H9 (cell line): ENCODE measurements at regions not wholly inside any gene's neighbourhood (a gene's known extent, or its start where the extent isn't known, plus 50 kb on each side); places are given as distances from the start of the nearest gene placed in this dataset.

Experiments
- DNase-seq: peaks from one replicate; pipeline ENCODE4 v3.0.0-alpha.2; 2017
- H2AFZ ChIP-seq: one replicate; pipeline ENCODE4 v1.6.1; 2013; ENCODE audit warnings: mild to moderate bottlenecking, low read length, control low read depth, moderate library complexity
- H2AK5ac ChIP-seq: 2 replicates; pipeline ENCODE4 v1.6.1; 2013; ENCODE audit warnings: low read length, control low read depth, mixed read lengths; ENCODE audit not compliant: insufficient read length
- H2BK120ac ChIP-seq: one replicate; pipeline ENCODE4 v1.6.1; 2013; ENCODE audit warnings: low read depth, mild to moderate bottlenecking, low read length, control low read depth, inconsistent platforms; ENCODE audit not compliant: poor library complexity, severe bottlenecking
- H2BK12ac ChIP-seq: 2 replicates; pipeline ENCODE4 v1.6.1; 2013; ENCODE audit warnings: low read length, control low read depth, mixed read lengths, low read depth; ENCODE audit not compliant: insufficient read length
- H2BK15ac ChIP-seq: 2 replicates; pipeline ENCODE4 v1.6.1; 2013; ENCODE audit warnings: low read depth, low read length, control low read depth
- H2BK20ac ChIP-seq: one replicate; pipeline ENCODE4 v1.6.1; 2013; ENCODE audit warnings: low read depth, mild to moderate bottlenecking, low read length, control low read depth, inconsistent platforms; ENCODE audit not compliant: poor library complexity, severe bottlenecking
- H2BK5ac ChIP-seq: 2 replicates; pipeline ENCODE4 v1.6.1; 2013; ENCODE audit warnings: low read length, control low read depth, mixed read lengths; ENCODE audit not compliant: insufficient read length
- H3K14ac ChIP-seq: 2 replicates; pipeline ENCODE4 v1.6.1; 2013; ENCODE audit warnings: low read length, control low read depth; ENCODE audit not compliant: insufficient read depth
- H3K18ac ChIP-seq: 2 replicates; pipeline ENCODE4 v1.6.1; 2013; ENCODE audit warnings: low read depth, mild to moderate bottlenecking, mixed read lengths, low read length, control low read depth; ENCODE audit not compliant: insufficient read length
- H3K23ac ChIP-seq: 2 replicates; pipeline ENCODE4 v1.6.1; 2013; ENCODE audit warnings: low read length, control low read depth, mixed read lengths, low read depth; ENCODE audit not compliant: insufficient read length
- H3K23me2 ChIP-seq: 2 replicates; pipeline ENCODE4 v1.6.1; 2013; ENCODE audit warnings: low read depth, mild to moderate bottlenecking, mixed read lengths, low read length, control low read depth; ENCODE audit not compliant: insufficient read length, poor library complexity, severe bottlenecking
- H3K27ac ChIP-seq: 2 replicates; pipeline ENCODE4 v1.5.1; 2013; ENCODE audit warnings: low read length, control low read depth, mixed read lengths, low read depth; ENCODE audit not compliant: insufficient read length
- H3K27me3 ChIP-seq: 2 replicates; pipeline ENCODE4 v1.6.1; 2013; ENCODE audit warnings: low read length, control low read depth, inconsistent platforms; ENCODE audit not compliant: insufficient read depth
- H3K4ac ChIP-seq: 2 replicates; pipeline ENCODE4 v1.6.1; 2013; ENCODE audit warnings: low read depth, mild to moderate bottlenecking, control low read depth, inconsistent platforms, low read length, moderate library complexity
- H3K4me1 ChIP-seq: 2 replicates; pipeline ENCODE4 v1.6.1; 2013; ENCODE audit warnings: low read length, control low read depth, inconsistent platforms; ENCODE audit not compliant: insufficient read depth
- H3K4me2 ChIP-seq: 2 replicates; pipeline ENCODE4 v1.6.1; 2013; ENCODE audit warnings: low read length, control low read depth, mixed read lengths; ENCODE audit not compliant: insufficient read length, insufficient read depth
- H3K56ac ChIP-seq: 2 replicates; pipeline ENCODE4 v1.6.1; 2013; ENCODE audit warnings: low read depth, mild to moderate bottlenecking, mixed read lengths, low read length, control low read depth; ENCODE audit not compliant: insufficient read length
- H3K79me1 ChIP-seq: 2 replicates; pipeline ENCODE4 v1.6.1; 2013; ENCODE audit warnings: low read depth, mild to moderate bottlenecking, moderate library complexity, low read length, control low read depth, inconsistent platforms; ENCODE audit not compliant: insufficient read depth, poor library complexity, severe bottlenecking
- H3K79me2 ChIP-seq: 2 replicates; pipeline ENCODE4 v1.6.1; 2013; ENCODE audit warnings: low read length, control low read depth, inconsistent platforms; ENCODE audit not compliant: insufficient read depth
- H3K9ac ChIP-seq: 2 replicates; pipeline ENCODE4 v1.6.1; 2013; ENCODE audit warnings: low read length, control low read depth, mixed read lengths; ENCODE audit not compliant: insufficient read length; ENCODE audit errors: extremely low read depth
- H3K9me3 ChIP-seq: one replicate; pipeline ENCODE4 v1.6.1; 2013; ENCODE audit warnings: low read depth, low read length, inconsistent platforms; ENCODE audit not compliant: control insufficient read depth
- H3T11ph ChIP-seq: one replicate; pipeline ENCODE4 v1.6.1; 2013; ENCODE audit warnings: mild to moderate bottlenecking, low read length, control low read depth, inconsistent platforms
- H4K20me1 ChIP-seq: one replicate; pipeline ENCODE4 v1.6.1; 2013; ENCODE audit not compliant: control insufficient read depth, insufficient read length, insufficient read depth
- H4K5ac ChIP-seq: 2 replicates; pipeline ENCODE4 v1.6.1; 2013; ENCODE audit warnings: low read depth, mild to moderate bottlenecking, mixed read lengths, low read length, control low read depth; ENCODE audit not compliant: insufficient read length
- H4K8ac ChIP-seq: replicated peaks from 2 replicates; pipeline ENCODE4 v1.6.1; 2013; ENCODE audit warnings: low read length, control low read depth, mixed read lengths, low read depth; ENCODE audit not compliant: insufficient read length
- H4K91ac ChIP-seq: 2 replicates; pipeline ENCODE4 v1.6.1; 2013; ENCODE audit warnings: low read depth, mild to moderate bottlenecking, moderate library complexity, mixed read lengths, low read length, control low read depth; ENCODE audit not compliant: insufficient read length
- H3K27ac Mint-ChIP-seq, 3 experiments: 2 replicates in 2 of 3; 3 replicates in 1 of 3; pipeline ENCODE4 v1.8.0; 2020 to 2021; ENCODE audit warnings: mixed read lengths in 3 of 3, mild to moderate bottlenecking in 1 of 3, moderate library complexity in 1 of 3
- H3K27me3 Mint-ChIP-seq: 2 replicates; pipeline ENCODE4 v1.8.0; 2021; ENCODE audit warnings: low read depth, mild to moderate bottlenecking, moderate library complexity, mixed read lengths
- H3K36me3 Mint-ChIP-seq, 3 experiments: 2 replicates in 2 of 3; 3 replicates in 1 of 3; pipeline ENCODE4 v1.8.0; 2020 to 2021; ENCODE audit warnings: low read depth in 3 of 3, mixed read lengths in 3 of 3; ENCODE audit not compliant: insufficient read depth in 1 of 3
- H3K4me1 Mint-ChIP-seq, 2 experiments: 2 replicates each; pipeline ENCODE4 v1.8.0; 2020; ENCODE audit warnings: mixed read lengths in 2 of 2
- H3K4me3 Mint-ChIP-seq, 2 experiments: 2 replicates in 1 of 2; 3 replicates in 1 of 2; pipeline ENCODE4 v1.8.0; 2020 to 2021; ENCODE audit warnings: mild to moderate bottlenecking in 2 of 2, mixed read lengths in 2 of 2, moderate library complexity in 1 of 2
- H3K9me3 Mint-ChIP-seq, 2 experiments: 2 replicates in 1 of 2; 3 replicates in 1 of 2; pipeline ENCODE4 v1.8.0; 2020; ENCODE audit warnings: mild to moderate bottlenecking in 2 of 2, mixed read lengths in 2 of 2, moderate library complexity in 1 of 2
- WGBS: extraction: QIAGEN DNeasy Blood & Tissue Kit; methylation state at CpG from one replicate; pipeline ENCODE4 v1.1.7; 2013; ENCODE audit warnings: missing lambda C conversion rate, low lambda C conversion rate, mixed read lengths; ENCODE audit not compliant: insufficient read length; ENCODE audit errors: extremely low coverage; 5-methylcytosine and 5-hydroxymethylcytosine counted together
- TF ChIP-seq, protein P1 (sequence below): fragments of 200-600 bp; sonication (generic); conservative IDR thresholded peaks from 3 replicates; pipeline ENCODE4 v1.8.0; 2021; ENCODE audit warnings: antibody characterized with exemption, mild to moderate bottlenecking

DNA sequence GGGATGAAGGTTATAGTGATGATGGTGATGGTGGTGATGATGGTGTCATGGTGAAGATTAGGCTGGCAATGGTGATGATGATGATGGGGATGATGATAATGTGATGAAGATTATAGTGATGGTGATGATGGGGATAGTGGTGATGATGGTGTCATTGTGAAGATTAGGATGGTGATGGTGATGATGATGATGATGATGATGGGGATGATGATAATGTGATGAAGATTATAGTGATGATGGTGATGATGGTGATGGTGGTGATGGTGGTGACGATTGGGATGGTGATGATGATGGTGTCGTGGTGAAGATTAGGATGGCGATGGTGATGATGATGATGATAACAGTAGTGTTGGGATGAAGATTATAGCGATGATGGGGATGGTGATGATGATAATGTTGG is 285.1 kb upstream of the AJAP1 start:
- Mint-ChIP-seq H3K9me3 (peaks cover 4 to 6% of the 10 kb centered on the region in 2 experiments; a peak in 4 of 5 replicates), H3K4me3 (no peak overlapping the region), H3K4me1 (no peaks in the 10 kb centered on the region), H3K27ac (no peak overlapping the region), H3K36me3 (no peaks in the 10 kb centered on the region; a peak in 1 of 7 replicates), H3K27me3 (no peaks in the 10 kb centered on the region)
- H2BK5ac ChIP-seq: no peak overlapping the region
- H3K14ac ChIP-seq: no peak overlapping the region
- H3K4me1 ChIP-seq: peaks cover 2% of the 10 kb centered on the region; the same call in 1 of the 2 replicates
- H3K23ac ChIP-seq: no peak overlapping the region
- H3K18ac ChIP-seq: no peak overlapping the region
- H2BK15ac ChIP-seq: no peak overlapping the region
- H4K20me1 ChIP-seq: no peaks in the 10 kb centered on the region
- no peak overlapping the region for H2AFZ ChIP-seq
- no peak overlapping the region for H3K56ac ChIP-seq
- no peak overlapping the region for H2BK120ac ChIP-seq
- no peak for DNase-seq
- TF ChIP-seq, protein P1, sequence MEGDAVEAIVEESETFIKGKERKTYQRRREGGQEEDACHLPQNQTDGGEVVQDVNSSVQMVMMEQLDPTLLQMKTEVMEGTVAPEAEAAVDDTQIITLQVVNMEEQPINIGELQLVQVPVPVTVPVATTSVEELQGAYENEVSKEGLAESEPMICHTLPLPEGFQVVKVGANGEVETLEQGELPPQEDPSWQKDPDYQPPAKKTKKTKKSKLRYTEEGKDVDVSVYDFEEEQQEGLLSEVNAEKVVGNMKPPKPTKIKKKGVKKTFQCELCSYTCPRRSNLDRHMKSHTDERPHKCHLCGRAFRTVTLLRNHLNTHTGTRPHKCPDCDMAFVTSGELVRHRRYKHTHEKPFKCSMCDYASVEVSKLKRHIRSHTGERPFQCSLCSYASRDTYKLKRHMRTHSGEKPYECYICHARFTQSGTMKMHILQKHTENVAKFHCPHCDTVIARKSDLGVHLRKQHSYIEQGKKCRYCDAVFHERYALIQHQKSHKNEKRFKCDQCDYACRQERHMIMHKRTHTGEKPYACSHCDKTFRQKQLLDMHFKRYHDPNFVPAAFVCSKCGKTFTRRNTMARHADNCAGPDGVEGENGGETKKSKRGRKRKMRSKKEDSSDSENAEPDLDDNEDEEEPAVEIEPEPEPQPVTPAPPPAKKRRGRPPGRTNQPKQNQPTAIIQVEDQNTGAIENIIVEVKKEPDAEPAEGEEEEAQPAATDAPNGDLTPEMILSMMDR: no peak
- H3K79me1 ChIP-seq: no peaks in the 10 kb centered on the region
- no peaks in the 10 kb centered on the region for H3K27me3 ChIP-seq
- no peak overlapping the region for H2AK5ac ChIP-seq
- no peak overlapping the region for H4K91ac ChIP-seq
- no peak overlapping the region for H2BK20ac ChIP-seq
- no peak overlapping the region for H3K4me2 ChIP-seq
- H3K4ac ChIP-seq: no peak overlapping the region
- H4K8ac ChIP-seq: no peak overlapping the region
- H3T11ph ChIP-seq: no peak overlapping the region
- H3K9me3 ChIP-seq: no peaks in the 10 kb centered on the region
- WGBS: 100% methylated on average over 4 of the region's 4 CpGs
- no peak overlapping the region for H4K5ac ChIP-seq
- H3K9ac ChIP-seq: no peak overlapping the region
- H3K23me2 ChIP-seq: no peaks in the 10 kb centered on the region
- no peaks in the 10 kb centered on the region for H3K79me2 ChIP-seq
- H3K27ac ChIP-seq: no peak overlapping the region
- H2BK12ac ChIP-seq: no peak overlapping the region
